CD4-positive, alpha-beta T cell treated with Interleukin-1 beta for 1 hour (primary cell): ENCODE measurements at regions not wholly inside any gene's neighbourhood (a gene's known extent, or its start where the extent isn't known, plus 50 kb on each side); places are given as distances from the start of the nearest gene placed in this dataset.
"Not testable (repeated sequence)": the region's sequence is repeated elsewhere in the genome, so short reads cannot be mapped to it uniquely, and the experiment has no call there.

Experiments used
- DNase-seq, 2 donors: peaks; one replicate each; pipeline ENCODE4 v3.0.0-alpha.2; 2020 to 2022

DNA sequence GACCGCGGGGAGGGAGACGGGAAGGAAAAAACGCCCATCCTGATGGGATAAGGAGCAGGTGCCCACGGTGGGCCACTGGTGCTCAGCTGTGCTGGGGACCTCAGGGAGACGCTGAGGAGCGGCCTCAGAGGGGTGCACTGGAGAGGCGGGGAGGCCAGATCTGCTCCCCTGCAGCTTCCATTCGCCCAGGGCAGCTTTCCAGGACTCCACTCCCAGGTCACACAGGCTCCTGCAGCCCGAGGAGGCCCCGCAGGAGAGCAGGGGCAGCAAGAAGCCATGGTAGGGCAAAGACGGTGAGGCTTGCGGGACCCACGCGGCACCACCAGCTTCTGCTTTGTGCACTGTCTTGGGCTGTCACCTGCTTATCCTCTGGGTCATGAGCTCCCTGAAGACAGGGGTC lies 82.5 kb upstream of the SULF2 start:
- no peak for DNase-seq

DNA sequence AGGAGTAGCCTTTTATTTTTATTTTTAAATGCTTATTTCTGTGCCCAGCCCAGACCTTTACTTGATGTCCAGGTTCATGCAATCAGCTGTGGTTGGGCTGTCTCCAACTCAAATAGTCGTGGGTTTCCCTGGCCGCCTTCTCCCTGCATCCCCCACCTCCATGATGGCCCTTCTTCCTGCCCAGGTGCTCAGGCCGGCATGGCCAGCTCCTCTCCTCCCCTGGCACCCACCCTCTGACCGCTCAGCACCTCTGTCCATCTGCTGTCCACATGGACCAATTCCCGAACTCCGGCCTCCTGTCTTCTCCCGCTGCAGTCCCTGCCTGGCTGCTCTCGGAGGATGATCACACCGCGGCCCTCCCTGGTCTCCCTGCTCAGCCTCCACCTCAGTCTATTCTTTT lies 81.2 kb upstream of the SULF2 start:
- no peak for DNase-seq

DNA sequence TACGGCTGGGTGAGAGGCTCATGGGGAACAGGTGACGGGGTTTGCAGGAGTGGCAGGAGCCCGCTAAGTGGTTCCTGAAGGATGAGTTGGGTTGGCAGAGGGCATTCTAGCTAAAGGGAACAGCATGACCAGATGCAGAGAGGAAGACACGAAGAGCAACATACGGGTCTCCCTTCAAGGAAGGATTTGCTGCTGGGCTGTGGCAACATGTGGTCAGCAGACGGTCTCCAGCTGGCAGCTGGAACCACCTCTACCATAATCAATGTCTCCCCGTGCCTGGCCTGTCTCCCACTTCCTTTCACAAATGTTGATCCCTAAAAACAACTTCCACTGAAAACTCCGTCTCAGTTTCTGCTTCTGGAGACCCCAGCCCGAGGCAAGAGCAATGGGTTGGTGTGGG lies 80.6 kb upstream of the SULF2 start:
- DNase-seq, result no peak

DNA sequence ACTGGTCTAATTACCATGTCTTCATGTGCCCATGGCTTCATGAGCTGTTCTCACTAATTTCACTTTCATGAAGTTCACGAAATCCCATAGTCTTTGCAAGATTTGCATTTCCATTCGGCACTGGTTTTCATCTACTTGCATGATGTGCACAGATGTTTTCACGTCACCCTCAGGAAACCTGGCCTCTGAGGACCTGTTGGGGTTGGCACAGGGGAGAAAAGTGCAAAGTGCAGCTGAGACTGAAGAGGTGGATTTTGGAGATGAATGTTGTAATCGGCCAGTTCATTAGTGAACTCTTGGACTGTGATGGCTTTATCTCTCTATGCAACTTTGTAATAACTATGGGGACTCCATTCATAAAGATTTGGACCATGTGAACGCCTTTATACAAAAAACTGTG lies 80.2 kb upstream of the SULF2 start:
- no peak for DNase-seq

DNA sequence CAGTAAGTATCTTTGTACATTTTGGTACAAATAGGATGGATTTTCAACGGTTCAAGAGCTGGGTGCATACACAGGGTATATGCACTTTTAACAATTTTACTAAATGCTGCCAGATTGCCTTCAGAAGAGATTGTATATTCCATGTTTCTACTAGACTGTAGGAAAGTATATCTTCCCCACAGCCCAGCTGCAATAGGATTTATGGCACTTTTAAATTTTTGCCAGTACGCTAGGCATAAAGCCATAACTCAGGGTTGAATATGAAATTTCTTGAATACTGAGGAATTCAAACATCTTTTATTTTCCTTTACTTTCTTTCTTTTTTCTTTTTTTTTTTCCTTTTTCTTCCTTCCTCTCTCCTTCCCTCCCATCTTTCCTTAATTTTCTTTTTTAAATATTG lies 78.7 kb upstream of the SULF2 start:
- DNase-seq, result no peak

DNA sequence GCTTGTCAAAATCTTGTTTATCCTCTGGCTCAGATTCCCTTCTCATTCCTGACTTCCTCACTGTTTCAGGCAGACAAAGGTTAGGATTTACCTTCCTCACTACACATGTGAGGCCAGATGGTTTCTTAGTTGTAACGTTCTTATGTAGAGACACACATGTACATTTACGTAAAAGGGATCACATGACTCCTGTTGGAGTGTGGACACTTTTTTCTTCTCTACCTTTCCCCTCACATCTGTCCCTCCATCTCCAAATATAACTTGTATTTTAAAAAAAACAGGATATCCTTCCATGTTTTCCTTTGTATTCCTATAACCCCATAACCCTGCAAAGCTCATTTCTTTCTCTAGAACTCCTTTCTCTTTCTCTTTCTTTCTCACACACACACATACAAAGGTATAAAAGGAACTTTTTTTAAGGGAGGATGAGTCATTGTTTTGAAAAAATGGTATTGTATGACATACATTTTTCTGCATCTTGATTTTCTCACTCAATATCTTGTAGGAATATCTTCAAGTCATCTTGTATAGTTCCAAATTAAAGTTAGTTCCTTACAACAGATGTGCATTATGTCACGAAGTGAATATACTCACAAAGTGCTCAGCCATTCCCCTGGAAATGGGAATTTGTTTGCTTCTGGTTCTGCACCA lies 78.2 kb upstream of the SULF2 start:
- DNase-seq, result no peak

DNA sequence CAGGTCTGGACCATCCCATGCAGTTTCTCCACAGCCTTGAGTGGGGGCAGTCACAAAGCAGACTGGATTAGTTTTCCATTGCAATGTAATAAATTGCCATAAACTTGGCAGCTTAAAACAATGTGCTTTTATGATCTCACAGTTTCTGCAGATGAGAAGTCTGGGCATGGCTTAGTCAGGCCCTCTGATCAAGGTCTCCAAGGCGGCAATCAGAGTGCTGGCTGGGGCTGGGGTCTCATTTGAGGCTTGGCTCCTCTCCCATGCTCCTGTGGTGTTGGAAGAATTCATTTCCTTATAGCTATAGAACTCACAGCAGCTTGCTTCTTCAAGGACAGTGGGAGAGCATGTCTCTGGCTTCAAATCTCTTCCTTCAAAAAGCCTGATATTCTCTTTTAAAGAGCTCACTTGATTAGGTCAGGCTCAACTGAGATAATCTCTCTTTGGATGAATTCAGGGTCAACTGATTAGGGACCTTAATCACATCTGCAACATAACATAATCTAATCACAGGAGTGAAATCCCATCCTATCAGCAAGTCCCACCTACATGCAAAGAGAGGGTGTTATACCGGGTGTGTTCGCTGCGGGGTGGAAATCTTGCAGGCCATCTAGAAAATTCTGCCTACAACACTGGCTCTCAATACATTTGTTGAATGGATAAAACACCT lies 77.4 kb upstream of the SULF2 start:
- DNase-seq, result no peak

DNA sequence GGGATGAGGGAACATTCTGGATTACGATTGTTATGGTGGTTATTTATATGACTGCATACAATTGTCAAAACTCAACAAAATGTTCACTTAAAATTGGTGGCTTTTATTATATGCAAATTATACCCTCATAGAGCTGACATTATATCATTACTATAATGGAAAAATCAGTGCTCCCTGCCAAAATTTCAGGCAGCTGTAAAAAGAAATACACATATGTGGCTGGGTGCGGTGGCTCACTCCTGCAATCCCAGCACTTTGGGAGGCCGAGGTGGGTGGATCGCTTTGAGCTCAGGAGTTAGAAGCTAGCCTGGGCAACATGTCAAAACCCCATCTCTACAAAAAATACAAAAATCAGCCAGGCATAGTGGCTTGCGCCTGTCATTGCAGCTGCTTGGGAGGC lies 75.8 kb upstream of the SULF2 start:
- no peak for DNase-seq

DNA sequence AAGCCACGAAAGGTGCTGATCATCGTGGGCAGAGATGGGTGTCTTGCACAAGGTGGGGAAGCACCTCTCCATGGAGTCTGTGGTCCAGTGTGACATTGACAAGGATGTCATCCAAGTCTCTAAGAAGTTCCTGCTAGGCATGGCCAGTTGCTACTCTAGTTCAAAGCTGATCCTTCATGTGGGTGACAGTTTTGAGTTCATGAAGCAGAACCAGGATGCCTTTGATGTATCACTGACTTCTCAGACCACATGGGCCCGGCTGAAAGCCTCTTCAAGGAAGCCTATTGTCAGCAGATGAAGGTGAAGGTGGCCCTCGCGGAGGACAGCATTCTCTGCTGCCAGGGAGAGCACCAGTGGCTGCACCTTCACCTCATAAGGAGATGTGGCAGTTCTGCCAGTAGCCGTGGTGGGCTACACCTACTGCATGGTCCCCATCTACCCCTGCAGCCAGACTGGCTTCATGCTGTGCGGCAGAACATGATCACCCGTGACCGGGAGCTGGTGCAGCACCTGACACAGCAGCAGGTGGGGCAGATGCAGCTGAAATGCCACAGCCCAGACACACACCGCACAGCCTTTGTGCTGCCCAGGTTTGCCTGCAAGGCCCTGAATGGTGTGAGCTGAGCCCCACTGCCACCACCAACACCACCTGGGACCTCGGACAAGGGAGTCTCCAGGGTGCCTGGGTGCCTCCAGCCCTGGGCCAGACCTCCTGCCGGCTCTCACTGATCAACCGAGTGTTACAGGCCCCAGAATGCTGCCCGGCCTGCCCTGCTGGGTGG lies 75.0 kb upstream of the SULF2 start:
- DNase-seq, result no peak

DNA sequence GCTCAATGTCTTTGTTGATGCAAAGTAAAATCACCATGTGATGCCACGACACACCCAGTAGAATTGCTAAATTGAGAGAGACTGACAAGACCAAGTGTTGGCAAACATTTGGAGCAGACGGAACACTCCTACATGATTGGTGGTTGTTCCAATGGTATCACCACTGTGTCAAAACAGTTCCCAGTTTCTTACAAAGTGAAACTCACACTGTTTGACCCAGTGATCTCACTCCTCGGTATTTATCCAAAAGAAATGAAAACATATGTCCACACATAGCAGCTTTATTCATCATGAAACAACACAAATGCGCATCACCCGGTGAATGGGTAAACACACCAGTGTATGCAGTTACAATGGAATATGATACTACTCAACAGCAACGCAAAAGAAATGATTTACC lies 74.0 kb upstream of the SULF2 start:
- DNase-seq, result no peak

DNA sequence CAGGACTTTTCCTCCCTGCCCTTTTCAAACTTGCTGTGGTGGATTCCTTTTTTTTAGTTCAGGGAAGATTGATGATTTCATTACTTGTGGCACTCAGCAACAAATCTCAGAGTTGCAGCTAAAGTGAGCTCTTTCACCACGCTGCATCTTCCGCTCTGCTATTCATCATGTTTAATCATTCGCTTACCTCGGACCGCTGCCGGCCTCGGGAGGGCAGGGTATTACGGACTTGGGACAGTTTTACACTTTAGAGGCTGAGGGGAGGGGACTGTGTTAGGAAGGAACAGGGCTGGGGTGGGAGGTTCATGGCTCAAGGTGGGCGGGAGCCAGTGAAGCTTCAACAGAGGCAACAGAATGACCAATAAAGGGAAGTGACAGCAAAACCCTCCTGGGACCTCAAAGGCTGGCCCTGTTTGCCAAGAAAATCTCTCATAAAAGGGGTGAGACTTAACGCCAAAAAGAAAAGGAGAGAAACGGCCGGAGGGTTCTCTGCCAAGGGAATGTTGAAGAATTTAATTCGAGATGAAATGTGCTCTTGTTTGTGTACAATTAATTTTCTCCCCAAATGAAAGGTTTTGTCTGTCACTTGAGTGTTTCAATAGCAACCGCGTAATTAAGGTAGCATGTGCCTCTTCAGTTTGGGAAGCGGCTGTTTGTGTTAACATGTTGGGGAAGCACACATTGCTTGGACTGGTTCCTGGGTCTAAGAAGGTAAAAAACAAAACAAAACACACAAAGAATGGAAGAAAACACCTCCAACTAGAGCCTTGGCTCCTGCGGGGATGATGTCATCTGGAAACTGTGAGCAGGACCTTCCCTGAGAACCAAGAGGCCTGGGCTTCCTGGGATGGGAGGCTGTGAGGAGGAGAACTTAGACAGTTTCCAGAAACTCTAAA lies 72.5 kb upstream of the SULF2 start:
- DNase-seq, result no peak

DNA sequence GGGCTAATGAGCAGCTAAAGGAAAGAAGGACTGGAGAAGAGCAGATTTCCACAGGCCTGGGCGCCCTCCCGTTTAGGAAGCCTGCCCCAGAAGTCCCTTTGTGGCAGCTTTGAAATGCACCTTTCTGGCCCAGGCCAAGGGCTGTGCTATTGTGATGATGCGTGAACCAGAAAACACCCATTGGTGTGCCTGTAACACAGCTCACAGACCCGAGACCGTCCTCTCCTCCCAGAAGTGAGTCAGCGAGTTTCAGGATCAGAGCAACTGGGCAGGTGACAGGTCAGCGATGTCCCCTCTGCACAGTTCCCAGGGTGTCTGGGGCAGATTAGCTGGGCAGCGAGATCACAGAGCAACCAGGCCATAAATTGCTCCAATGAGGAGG lies 71.9 kb upstream of the SULF2 start:
- no peak for DNase-seq

DNA sequence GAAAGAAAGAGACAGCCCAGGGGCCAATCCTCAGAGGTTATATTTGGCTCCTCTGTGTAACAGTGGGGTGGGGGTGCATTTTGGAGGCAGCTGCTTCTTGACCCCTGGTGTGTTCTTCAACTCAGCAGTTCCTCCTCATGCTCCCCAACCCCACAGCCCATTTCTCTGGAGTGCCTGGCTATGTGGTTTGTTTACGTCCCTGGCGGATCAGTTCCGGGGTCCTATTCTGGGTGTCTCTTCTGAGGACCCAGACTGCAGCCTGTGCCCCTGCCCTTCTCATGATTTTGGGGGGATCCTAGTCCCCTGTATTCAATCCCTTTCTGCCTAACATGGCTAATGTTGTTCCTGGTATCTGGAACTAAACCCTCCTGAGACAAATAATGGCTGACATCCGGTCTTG lies 70.5 kb upstream of the SULF2 start:
- no peak for DNase-seq

DNA sequence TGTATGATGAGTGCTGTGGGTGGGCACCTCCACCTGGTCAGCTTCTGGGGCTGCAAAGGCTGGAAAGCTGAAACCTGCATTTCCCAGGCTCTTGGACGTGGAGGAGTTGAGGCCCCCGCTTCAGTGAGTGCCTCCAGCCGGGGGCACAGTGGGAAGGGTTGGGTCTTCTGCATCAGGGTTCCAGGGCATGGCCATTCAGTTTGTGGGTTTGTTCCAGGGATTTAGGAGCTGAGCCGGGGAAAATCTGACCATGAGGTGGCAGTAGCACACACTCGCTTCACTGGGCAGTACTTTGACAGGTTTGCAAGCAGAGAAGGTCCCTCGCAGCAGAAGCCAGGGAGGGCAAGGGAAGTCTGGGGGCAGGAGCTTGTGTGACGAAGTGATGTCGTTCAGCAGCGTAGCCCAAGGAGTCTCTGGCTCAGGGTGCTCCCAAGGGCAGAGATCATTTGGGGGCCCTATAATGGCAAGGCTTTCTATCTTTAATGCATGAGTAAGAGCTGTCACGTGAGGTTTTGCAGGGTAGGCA lies 69.5 kb upstream of the SULF2 start:
- no peak for DNase-seq

DNA sequence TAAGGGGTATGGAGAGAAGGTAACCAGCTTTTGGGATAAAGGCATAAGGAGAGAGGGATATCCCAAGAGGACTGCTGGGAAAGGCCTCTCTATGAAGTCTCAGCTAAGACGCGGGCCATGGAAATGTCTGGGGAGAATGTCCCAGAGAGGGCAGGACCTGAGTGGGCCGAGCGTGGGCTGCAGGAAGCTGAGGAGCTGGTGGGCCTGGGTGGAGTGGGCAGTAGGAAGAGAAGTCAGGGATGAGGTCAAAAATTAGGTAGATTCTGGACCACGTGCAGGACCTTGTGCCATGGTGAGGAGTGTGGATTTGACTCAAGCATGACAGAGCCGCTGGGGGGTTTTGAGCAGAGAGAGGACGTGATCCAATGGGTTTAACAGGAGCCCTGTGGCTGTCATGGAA lies 66.5 kb upstream of the SULF2 start:
- DNase-seq, result no peak

DNA sequence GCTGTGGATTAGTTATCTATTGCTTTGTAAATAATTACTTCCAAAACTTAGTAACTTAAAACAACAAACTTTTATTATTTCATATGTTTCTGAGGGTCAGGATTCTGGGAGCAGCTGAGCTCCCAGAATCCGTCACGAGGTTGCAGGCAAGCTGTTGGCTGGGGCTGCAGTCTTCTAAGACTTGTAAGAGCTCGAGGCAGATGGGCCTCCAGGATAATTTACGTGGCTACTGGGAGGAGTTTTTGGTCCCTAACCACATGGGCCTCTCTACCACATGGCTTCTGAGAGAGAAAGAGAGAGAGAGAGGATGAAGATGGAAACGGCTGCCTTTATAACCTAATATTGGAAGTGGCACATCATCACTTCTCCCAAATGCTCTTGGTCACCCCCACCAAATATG lies 64.9 kb upstream of the SULF2 start:
- DNase-seq, result no peak

DNA sequence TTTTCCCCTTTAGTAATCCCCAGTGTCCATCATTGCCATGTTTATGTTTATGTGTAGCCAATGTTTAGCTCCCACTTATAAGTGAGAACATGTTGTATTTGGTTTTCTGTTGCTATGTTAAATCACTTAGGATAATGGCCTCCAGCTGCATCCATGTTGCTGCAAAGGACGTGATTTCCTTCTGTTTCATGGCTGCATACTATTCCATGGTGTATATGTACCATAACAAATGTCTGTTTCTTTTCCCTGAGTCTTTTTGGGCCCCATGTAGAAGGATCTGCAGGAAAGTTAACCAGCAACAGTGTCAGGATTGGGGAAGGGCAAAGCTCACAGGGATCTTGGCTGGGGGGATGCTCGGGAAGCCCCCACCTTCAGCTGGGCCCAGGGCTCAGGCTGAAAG lies 64.3 kb upstream of the SULF2 start:
- DNase-seq, result no peak

DNA sequence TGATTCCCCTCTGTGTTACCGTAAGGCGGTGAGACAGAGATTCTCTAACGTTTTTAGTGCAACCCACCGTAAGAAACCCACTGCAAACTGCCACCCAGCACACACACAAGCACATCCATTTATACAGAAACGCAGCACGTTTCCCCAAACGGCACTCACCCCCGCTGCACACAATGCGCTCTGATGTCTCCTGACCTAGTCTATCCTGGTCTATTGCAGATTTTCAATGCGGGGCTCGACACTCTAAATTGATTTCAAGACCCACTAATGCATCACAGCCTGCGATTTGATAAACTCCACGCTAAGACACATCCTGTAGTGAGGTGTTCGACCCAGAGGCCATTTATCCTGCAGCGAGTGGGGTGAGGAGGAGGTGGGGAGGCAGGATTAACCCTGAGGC lies 63.7 kb upstream of the SULF2 start:
- DNase-seq, result no peak

DNA sequence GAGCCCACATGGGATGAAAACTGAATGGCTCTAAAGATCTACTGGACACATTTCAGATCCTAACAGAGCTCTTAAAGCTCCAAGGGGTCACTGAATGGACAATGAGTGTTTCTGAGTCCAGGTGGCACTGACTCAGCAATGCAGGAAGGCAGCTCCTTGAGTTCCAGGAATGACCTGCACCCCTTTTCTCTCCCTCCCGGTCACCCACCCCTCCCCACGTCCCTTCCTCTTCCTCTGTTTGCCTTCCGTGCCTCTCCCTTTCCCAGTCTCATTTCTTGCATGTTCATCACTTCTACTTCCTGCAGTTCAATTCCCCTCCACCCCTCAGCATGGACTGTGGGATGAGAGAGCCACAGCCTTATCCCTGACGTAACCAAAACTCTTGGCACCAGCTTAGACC lies 63.3 kb upstream of the SULF2 start:
- DNase-seq, result not testable (repeated sequence)

DNA sequence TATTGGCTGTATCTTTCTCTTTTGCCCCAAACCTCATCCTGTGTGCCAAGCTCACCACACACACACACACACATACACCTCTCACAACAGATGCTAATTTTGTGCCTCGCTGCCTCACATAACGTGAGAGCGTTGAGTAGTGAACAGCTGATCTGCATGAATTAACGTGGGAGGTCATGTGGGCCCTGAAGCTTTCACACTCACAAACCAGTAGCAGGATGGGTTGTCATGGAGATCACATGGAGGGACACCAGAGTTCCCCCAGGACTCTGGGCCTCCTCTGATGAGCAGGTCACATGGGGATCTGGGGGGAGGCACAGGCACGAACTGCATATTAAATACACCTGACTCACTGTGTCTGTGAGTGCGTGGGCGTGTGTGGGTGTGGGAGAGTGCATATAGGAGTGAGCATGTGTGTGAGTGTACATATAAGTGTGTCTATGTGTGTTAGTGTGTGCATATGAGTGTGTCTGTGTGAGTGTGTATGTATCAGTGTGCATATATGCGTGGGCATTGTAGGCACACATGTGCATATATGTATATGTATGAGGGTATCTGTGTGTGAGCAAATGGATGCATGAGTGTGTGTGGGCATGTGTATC lies 62.7 kb upstream of the SULF2 start:
- DNase-seq, result no peak

DNA sequence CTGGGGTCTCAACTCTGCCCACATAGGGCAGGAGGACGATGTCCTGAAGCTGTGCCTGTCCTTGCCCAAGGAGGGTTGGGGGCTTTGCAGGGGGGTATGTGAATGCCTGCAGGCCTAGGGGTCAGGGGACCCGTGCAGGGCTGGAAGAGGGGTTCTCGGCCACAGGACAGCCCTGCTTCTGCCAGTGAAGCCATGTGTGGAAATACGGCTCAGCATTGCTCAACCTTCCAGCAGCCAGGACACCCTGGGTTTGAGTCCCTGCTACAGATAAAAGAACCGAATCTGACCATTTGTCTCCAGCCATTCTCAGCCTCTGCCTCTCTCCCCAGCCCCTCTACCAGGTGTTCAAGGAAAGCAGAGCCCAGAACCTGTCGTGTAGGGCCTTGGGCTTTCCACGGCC lies 61.9 kb upstream of the SULF2 start:
- DNase-seq, result not testable (repeated sequence)

DNA sequence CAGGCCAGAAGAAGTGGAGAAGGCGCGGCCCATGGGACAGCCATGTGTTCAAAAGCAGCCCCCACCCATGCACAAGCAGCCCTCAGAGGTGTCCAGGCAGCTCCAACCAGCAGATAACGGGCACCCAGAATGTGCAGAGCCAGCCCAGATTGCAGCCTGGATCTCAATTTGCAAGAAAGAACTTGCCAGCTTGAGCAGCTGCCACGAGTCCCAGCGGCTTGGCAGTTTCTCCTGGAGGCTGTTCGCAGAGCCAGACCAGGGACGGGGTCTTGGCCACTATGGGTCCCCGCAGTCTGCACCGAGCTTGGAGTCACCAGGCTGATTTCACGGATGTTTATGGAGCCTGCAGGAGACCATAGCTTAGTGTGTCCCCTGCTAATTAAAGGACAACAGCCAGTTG lies 61.4 kb upstream of the SULF2 start:
- not testable (repeated sequence) for DNase-seq
